ENCODE measurements at regions not wholly inside any gene's neighbourhood (a gene's known extent, or its start where the extent isn't known, plus 50 kb on each side); places are given as distances from the start of the nearest gene placed in this dataset.

DNA sequence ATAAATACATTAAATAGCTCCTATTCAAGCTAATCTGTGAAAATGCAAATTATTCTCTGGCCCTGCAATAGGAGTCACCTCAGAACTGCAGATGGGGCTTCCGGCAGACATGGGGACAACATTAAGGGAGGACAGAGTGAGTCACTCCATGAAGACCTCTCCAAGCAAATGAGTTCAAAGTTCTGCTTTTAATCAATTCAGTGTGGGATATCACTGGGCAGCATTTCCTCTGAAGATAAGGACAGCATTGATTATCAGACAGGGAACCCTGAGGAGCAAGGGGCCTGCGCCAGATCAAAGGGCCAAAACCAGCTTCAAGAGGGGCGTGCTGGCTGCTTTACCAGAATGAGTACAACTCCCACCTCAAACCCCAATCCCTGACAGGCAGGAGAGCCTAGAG lies 356.9 kb upstream of the KLHL29 start:
- TF ChIP-seq CTCF (IDR thresholded peaks at IDR 0.05) = no peak
- TF ChIP-seq POLR2A (IDR thresholded peaks at IDR 0.05) = no peak
- TF ChIP-seq POLR2AphosphoS5 (IDR thresholded peaks at IDR 0.05; ENCODE audit: insufficient read depth in 1 of 2, low read depth in 1 of 2) = no peak

All from vagina (tissue), 2 donors.